MM.1S (cell line): ENCODE measurements at regions not wholly inside any gene's neighbourhood (a gene's known extent, or its start where the extent isn't known, plus 50 kb on each side); places are given as distances from the start of the nearest gene placed in this dataset.

Experiments
- EZH2phosphoT487 ChIP-seq: fragments of 300-600 bp; sonication (generic); IDR thresholded peaks from 2 replicates; pipeline ENCODE4 v1.6.1; 2018; ENCODE audit warnings: antibody characterized with exemption, low read length
- TF ChIP-seq, protein P1 (sequence below): fragments of 300-600 bp; sonication (generic); IDR thresholded peaks from 2 replicates; pipeline ENCODE4 v1.5.1; 2016; ENCODE audit warnings: antibody characterized with exemption, low read length, mixed read lengths

DNA sequence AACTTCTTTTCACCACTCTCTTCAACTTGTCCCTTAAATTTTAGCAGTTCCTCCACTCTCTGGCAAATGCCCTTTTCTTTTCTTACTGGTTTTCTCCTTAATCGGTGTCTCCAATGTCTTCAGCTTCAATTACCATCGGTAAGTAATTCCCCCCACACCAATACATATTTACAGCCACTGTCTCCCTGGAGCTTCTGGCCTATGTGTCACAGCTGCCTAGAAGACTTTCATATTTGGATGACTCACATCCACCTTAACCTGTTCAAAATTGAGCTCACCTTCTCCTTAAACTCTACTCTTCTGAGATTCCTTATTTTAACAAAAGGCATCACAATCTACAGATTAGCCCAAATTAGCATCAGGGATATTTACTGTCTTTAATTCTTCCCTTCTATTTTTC is 380.4 kb downstream of the POM121L12 start:
- TF ChIP-seq, protein P1, sequence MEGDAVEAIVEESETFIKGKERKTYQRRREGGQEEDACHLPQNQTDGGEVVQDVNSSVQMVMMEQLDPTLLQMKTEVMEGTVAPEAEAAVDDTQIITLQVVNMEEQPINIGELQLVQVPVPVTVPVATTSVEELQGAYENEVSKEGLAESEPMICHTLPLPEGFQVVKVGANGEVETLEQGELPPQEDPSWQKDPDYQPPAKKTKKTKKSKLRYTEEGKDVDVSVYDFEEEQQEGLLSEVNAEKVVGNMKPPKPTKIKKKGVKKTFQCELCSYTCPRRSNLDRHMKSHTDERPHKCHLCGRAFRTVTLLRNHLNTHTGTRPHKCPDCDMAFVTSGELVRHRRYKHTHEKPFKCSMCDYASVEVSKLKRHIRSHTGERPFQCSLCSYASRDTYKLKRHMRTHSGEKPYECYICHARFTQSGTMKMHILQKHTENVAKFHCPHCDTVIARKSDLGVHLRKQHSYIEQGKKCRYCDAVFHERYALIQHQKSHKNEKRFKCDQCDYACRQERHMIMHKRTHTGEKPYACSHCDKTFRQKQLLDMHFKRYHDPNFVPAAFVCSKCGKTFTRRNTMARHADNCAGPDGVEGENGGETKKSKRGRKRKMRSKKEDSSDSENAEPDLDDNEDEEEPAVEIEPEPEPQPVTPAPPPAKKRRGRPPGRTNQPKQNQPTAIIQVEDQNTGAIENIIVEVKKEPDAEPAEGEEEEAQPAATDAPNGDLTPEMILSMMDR: no peak
- TF ChIP-seq EZH2phosphoT487: no peak
